Activated effector memory CD4-positive, alpha-beta T cell treated with anti-CD3 and anti-CD28 coated beads, Interleukin-2, amount 50 U/mL, for 16 hours (primary cell): ENCODE measurements at regions not wholly inside any gene's neighbourhood (a gene's known extent, or its start where the extent isn't known, plus 50 kb on each side); places are given as distances from the start of the nearest gene placed in this dataset.

Source experiments
- DNase-seq: peaks from one replicate; pipeline ENCODE4 v3.0.0-alpha.2; 2020

GRCh38 chr5:96340357-96340756, 92.7 kb downstream of the PCSK1 start:
- DNase-seq, result no peak

GRCh38 chr5:96339862-96340261, 93.2 kb downstream of the PCSK1 start:
- no peak for DNase-seq

GRCh38 chr5:96338624-96339415, 94.2 kb downstream of the PCSK1 start:
- DNase-seq, result no peak

- no peak for DNase-seq
Measured at GRCh38 chr5:96338091-96338490, 95.0 kb downstream of the PCSK1 start.

- DNase-seq, result no peak
Measured at GRCh38 chr5:96337048-96337781, 95.8 kb downstream of the PCSK1 start.

GRCh38 chr5:96336351-96336985, 96.6 kb downstream of the PCSK1 start:
- DNase-seq, result peak; percentile 76

- no peak for DNase-seq
Measured at GRCh38 chr5:96335873-96336272, 97.2 kb downstream of the PCSK1 start.

GRCh38 chr5:96333391-96333790, 99.7 kb downstream of the PCSK1 start:
- no peak for DNase-seq

- no peak for DNase-seq
Measured at GRCh38 chr5:96332535-96333366, 100.3 kb downstream of the PCSK1 start.

GRCh38 chr5:96331681-96332361, 101.2 kb downstream of the PCSK1 start:
- no peak for DNase-seq

- no peak for DNase-seq
Measured at GRCh38 chr5:96331210-96331609, 101.8 kb downstream of the PCSK1 start.

GRCh38 chr5:96330530-96331140, 102.4 kb downstream of the PCSK1 start:
- DNase-seq, result no peak

- DNase-seq, result no peak
Measured at GRCh38 chr5:96329886-96330529, 103.0 kb downstream of the PCSK1 start.

GRCh38 chr5:96329289-96329688, 103.8 kb downstream of the PCSK1 start:
- DNase-seq, result no peak

GRCh38 chr5:96327722-96328121, 105.3 kb downstream of the PCSK1 start:
- no peak for DNase-seq

- no peak for DNase-seq
Measured at GRCh38 chr5:96326902-96327301, 106.1 kb downstream of the PCSK1 start.

- no peak for DNase-seq
Measured at GRCh38 chr5:96324708-96325107, 108.3 kb downstream of the PCSK1 start.

GRCh38 chr5:96322865-96323264, 110.2 kb downstream of the PCSK1 start:
- DNase-seq, result no peak

- no peak for DNase-seq
Measured at GRCh38 chr5:96322217-96322616, 110.8 kb downstream of the PCSK1 start.

- DNase-seq, result no peak
Measured at GRCh38 chr5:96321345-96321744, 111.7 kb downstream of the PCSK1 start.

- DNase-seq, result no peak
Measured at GRCh38 chr5:96320797-96321196, 112.3 kb downstream of the PCSK1 start.
